ENCODE measurements at regions not wholly inside any gene's neighbourhood (a gene's known extent, or its start where the extent isn't known, plus 50 kb on each side); places are given as distances from the start of the nearest gene placed in this dataset.

DNA sequence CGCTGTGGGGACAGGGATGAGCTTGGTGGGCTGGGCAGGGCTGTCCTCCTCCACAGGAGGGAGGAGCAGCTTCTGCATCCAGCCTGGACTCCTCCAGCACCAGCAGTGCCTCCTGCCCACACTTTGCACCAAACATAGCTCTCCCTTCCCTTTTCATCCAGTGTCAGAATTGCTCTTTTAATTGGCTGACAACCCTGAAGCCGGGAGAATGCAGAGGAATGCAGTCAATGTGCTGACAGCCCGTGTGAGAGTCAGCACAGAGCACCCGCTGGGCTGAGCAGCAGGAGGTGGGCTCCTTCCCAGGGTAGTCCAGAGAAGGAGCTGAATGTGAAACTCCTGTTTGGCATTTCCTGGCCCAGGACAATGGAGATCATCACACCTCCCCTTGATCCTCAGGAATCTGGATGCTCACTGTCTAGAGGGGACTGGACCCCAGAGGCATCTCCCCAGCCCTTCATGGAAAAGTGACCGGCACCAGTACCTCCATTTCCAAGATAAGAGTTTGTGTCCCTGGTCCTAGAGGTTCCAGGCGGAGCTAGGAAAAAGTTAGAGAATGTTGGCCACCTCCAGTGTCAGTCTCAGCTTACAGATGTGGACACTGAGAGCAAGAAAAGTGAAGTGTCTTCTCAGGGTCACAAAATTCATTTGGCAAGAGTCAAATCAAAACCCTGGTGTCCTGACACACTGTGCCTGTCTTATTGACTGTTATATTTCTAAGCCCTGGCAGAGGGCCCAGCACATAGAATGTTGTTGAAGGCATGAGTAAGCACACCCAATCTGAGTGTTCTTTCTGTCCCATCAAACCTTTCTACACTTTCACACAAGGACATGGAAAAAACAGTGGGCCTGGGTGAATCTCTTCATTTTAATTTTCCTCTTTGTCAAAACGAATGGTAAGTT lies 202.1 kb downstream of the SNX18 start:
- Histone ChIP-seq H3K4me1 (peaks cover 0 to 35% (median 23%) of the 10 kb centered on the region in 12 donors), H3K4me3 (no peak overlapping the region), H3K27ac (peak overlapping the region; percentile 46 to 89 (median 71)), H3K27me3 (no peaks in the 10 kb centered on the region), H3K9me3 (peaks cover 0 to 8% (median 2%) of the 10 kb centered on the region in 12 donors), H3K36me3 (no peaks in the 10 kb centered on the region)
- intact Hi-C loops (cut with DNase I): loop anchor here in 6 of 10 donors (1.0 to 10.0 kb wide), 7 partner anchors 62 to 202 kb away; partner anchors contain the start of gene SNX18 (in 1 of the 6)
- DNase-seq: peak in 4 of 5 donors; percentile 53 to 81 (median 66)
- peak; percentile 85 to 93 (median 90) for ATAC-seq
- 29 to 39% (median 31%) methylated on average over 6 to 7 of the region's 7 CpGs for WGBS, 4 donors
- TF ChIP-seq, protein P1, sequence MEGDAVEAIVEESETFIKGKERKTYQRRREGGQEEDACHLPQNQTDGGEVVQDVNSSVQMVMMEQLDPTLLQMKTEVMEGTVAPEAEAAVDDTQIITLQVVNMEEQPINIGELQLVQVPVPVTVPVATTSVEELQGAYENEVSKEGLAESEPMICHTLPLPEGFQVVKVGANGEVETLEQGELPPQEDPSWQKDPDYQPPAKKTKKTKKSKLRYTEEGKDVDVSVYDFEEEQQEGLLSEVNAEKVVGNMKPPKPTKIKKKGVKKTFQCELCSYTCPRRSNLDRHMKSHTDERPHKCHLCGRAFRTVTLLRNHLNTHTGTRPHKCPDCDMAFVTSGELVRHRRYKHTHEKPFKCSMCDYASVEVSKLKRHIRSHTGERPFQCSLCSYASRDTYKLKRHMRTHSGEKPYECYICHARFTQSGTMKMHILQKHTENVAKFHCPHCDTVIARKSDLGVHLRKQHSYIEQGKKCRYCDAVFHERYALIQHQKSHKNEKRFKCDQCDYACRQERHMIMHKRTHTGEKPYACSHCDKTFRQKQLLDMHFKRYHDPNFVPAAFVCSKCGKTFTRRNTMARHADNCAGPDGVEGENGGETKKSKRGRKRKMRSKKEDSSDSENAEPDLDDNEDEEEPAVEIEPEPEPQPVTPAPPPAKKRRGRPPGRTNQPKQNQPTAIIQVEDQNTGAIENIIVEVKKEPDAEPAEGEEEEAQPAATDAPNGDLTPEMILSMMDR (IDR thresholded peaks at IDR 0.05): peak in 1 of 12 donors; percentile 20
- TF ChIP-seq POLR2A (IDR thresholded peaks at IDR 0.05): no peak

DNA sequence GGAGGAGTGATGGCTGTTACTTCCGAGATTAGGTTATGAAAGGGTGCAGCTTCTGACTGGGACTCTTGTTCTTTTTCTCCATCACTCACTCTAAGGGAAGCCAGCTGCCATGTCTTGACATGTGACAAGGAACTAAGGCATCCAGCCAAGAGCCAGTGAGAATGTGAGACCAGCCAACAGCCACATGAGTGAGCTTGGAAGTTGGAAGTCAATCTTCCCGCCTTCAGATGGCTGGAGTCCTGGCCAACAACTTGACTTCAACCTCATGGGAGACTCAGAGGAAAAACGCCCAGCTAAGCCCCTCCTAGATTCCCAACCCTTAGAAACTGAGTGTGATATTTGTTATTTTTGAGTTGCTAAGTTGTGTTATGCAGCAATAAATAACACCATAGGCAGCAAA lies 201.1 kb downstream of the SNX18 start:
- DNase-seq (peak in 4 of 5 donors; percentile 76 to 87 (median 84)), ATAC-seq (peak; percentile 57 to 82 (median 80))
- peak overlapping the region in 1 of 12 donors; percentile 12 for H3K4me3 ChIP-seq
- WGBS, 4 donors: 13 to 31% (median 20%) methylated on average over 3 of the region's 3 CpGs
- H3K9me3 ChIP-seq: peaks cover 0 to 8% (median 2%) of the 10 kb centered on the region in 12 donors
- H3K36me3 ChIP-seq: no peaks in the 10 kb centered on the region
- TF ChIP-seq POLR2A (IDR thresholded peaks at IDR 0.05): no peak
- TF ChIP-seq, protein P1 (IDR thresholded peaks at IDR 0.05): no peak
- H3K4me1 ChIP-seq: peaks cover 0 to 38% (median 28%) of the 10 kb centered on the region in 12 donors
- H3K27me3 ChIP-seq: no peaks in the 10 kb centered on the region
- H3K27ac ChIP-seq: peak overlapping the region in 11 of 12 donors; percentile 46 to 89 (median 71)
- intact Hi-C loops (cut with DNase I): loop anchor here in 6 of 10 donors (1.0 to 10.0 kb wide), 5 partner anchors 61 to 196 kb away; no protein-coding TSS in a partner anchor

DNA sequence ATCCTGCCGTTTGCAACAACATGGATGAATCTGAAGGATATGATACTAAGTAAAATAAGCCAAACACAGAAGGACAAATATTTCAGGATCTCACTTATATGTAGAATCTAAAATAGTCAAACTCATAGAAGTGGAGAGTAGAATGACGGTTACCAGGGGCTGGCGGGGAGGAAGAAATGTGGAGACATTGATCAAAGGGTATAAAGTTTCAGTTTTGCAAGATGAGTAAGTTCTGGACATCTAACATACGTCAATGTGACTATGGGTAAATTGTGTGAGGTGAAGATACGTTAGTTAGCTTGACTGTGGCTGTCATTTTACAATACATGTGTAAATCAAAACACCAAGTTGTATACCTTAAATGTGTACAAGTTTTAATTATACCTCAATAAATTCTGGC lies 200.3 kb downstream of the SNX18 start:
- peak overlapping the region in 3 of 12 donors; percentile 68 to 80 (median 78) for H3K27ac ChIP-seq
- H3K4me1 ChIP-seq: peaks cover 0 to 40% (median 29%) of the 10 kb centered on the region in 12 donors
- no peaks in the 10 kb centered on the region for H3K27me3 ChIP-seq
- peaks cover 0 to 8% (median 2%) of the 10 kb centered on the region in 12 donors for H3K9me3 ChIP-seq
- TF ChIP-seq, protein P1 (IDR thresholded peaks at IDR 0.05): no peak
- no peak for TF ChIP-seq POLR2A (IDR thresholded peaks at IDR 0.05)
- no peak for ATAC-seq
- no peaks in the 10 kb centered on the region for H3K36me3 ChIP-seq
- WGBS, 4 donors: 93 to 96% (median 94%) methylated on average over 5 of the region's 5 CpGs
- intact Hi-C loops (cut with DNase I): loop anchor here in 6 of 10 donors (5.0 to 10.0 kb wide), 4 partner anchors 61 to 196 kb away; no protein-coding TSS in a partner anchor
- no peak overlapping the region for H3K4me3 ChIP-seq
- no peak for DNase-seq

DNA sequence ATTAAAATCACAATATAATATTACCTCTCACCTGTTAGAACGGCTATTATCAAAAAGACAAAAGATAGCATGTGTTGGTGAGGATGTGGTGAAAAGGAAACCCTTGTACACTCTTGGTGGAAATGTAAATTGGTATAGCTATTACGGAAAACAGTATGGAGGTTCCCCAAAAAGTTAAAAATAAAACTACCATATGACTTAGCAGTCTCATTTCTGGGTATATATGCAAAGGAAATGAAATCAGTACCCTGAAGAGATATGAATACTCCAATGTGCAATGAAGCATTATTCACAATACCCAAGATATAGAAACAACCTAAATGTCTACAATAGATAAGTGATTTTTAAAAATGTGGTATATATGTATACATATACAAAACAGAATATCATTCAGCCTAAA lies 199.9 kb downstream of the SNX18 start:
- H3K36me3 ChIP-seq: no peaks in the 10 kb centered on the region
- no peak overlapping the region for H3K4me3 ChIP-seq
- H3K27me3 ChIP-seq: no peaks in the 10 kb centered on the region
- TF ChIP-seq, protein P1 (IDR thresholded peaks at IDR 0.05): no peak
- no peak for TF ChIP-seq POLR2A (IDR thresholded peaks at IDR 0.05)
- WGBS, 4 donors: 52 to 66% (median 57%) methylated on average over 2 of the region's 2 CpGs
- intact Hi-C loops (cut with DNase I): loop anchor here in 6 of 10 donors (5.0 to 10.0 kb wide), 4 partner anchors 60 to 195 kb away; no protein-coding TSS in a partner anchor
- peak overlapping the region in 1 of 12 donors; percentile 33 for H3K27ac ChIP-seq
- H3K9me3 ChIP-seq: peaks cover 0 to 8% (median 2%) of the 10 kb centered on the region in 12 donors
- peaks cover 0 to 40% (median 29%) of the 10 kb centered on the region in 12 donors for H3K4me1 ChIP-seq
- ATAC-seq: no peak
- no peak for DNase-seq
